ENCODE measurements at regions not wholly inside any gene's neighbourhood (a gene's known extent, or its start where the extent isn't known, plus 50 kb on each side); places are given as distances from the start of the nearest gene placed in this dataset.

- DNase-seq: no peak
Observed at GRCh38 chr5:123827811-123828210, 315.8 kb downstream of the CSNK1G3 start.

- DNase-seq: no peak
Observed at GRCh38 chr5:123819833-123820232, 307.9 kb downstream of the CSNK1G3 start.

- DNase-seq: no peak
Observed at GRCh38 chr5:123819386-123819785, 307.4 kb downstream of the CSNK1G3 start.

- no peak for DNase-seq
Observed at GRCh38 chr5:123817267-123817666, 305.3 kb downstream of the CSNK1G3 start.

- DNase-seq: no peak
Observed at GRCh38 chr5:123814801-123815470, 303.0 kb downstream of the CSNK1G3 start.

GRCh38 chr5:123813937-123814624 is 302.1 kb downstream of the CSNK1G3 start:
- DNase-seq: no peak

- no peak for DNase-seq
Observed at GRCh38 chr5:123813264-123813663, 301.3 kb downstream of the CSNK1G3 start.

GRCh38 chr5:123811831-123812230 is 299.9 kb downstream of the CSNK1G3 start:
- DNase-seq: no peak

- no peak for DNase-seq
Observed at GRCh38 chr5:123810746-123811340, 298.9 kb downstream of the CSNK1G3 start.

GRCh38 chr5:123810253-123810652 is 298.3 kb downstream of the CSNK1G3 start:
- DNase-seq: no peak

GRCh38 chr5:123809594-123810221 is 297.7 kb downstream of the CSNK1G3 start:
- no peak for DNase-seq

GRCh38 chr5:123808461-123809380 is 296.7 kb downstream of the CSNK1G3 start:
- DNase-seq: no peak

GRCh38 chr5:123807177-123807945 is 295.4 kb downstream of the CSNK1G3 start:
- no peak for DNase-seq

- DNase-seq: no peak
Observed at GRCh38 chr5:123806644-123807043, 294.7 kb downstream of the CSNK1G3 start.

GRCh38 chr5:123805300-123805699 is 293.3 kb downstream of the CSNK1G3 start:
- DNase-seq: no peak

- DNase-seq: no peak
Observed at GRCh38 chr5:123803359-123803758, 291.4 kb downstream of the CSNK1G3 start.

- DNase-seq: no peak
Observed at GRCh38 chr5:123802298-123802951, 290.4 kb downstream of the CSNK1G3 start.

- DNase-seq: no peak
Observed at GRCh38 chr5:123800640-123801039, 288.7 kb downstream of the CSNK1G3 start.

GRCh38 chr5:123795688-123796087 is 283.7 kb downstream of the CSNK1G3 start:
- no peak for DNase-seq

GRCh38 chr5:123790226-123790625 is 278.2 kb downstream of the CSNK1G3 start:
- DNase-seq: no peak

GRCh38 chr5:123787635-123788034 is 275.7 kb downstream of the CSNK1G3 start:
- DNase-seq: no peak
